NT2/D1 (cell line): ENCODE measurements at regions not wholly inside any gene's neighbourhood (a gene's known extent, or its start where the extent isn't known, plus 50 kb on each side); places are given as distances from the start of the nearest gene placed in this dataset.

Source experiments
- SUZ12 ChIP-seq: IDR thresholded peaks from 2 replicates; pipeline ENCODE4 v1.6.1; 2011; ENCODE audit not compliant: insufficient read length, insufficient read depth; ENCODE audit errors: extremely low read depth
- ZNF274 ChIP-seq: IDR thresholded peaks from 2 replicates; pipeline ENCODE4 v1.6.1; 2011; ENCODE audit warnings: mild to moderate bottlenecking, low read depth, low read length

DNA sequence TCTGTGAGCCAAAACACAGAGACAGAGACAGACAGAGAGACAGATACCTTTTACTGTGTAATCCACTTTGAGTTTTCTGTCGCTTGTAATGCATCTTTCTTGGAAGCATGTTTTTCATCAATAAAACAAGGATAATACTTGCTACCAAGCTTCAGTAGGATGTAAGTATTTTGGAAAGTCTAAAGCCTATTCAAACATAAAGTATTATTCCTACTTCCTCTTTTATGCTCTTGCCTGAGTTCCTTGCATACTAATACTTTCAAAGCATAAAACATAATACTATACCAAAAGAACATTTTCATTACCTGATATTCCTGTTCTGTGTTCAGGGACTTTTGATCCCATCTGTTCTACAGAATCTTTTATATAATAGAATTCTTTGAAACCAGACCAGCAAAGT lies 64.5 kb upstream of the SLC30A5 start:
- TF ChIP-seq ZNF274 (no peak), SUZ12 (no peak)
